Activated CD8-positive, alpha-beta memory T cell treated with anti-CD3 and anti-CD28 coated beads, Interleukin-2, amount 50 U/mL, for 1 hour (primary cell): ENCODE measurements at regions not wholly inside any gene's neighbourhood (a gene's known extent, or its start where the extent isn't known, plus 50 kb on each side); places are given as distances from the start of the nearest gene placed in this dataset.

Experiments
- DNase-seq: peaks from one replicate; pipeline ENCODE4 v3.0.0-alpha.2; 2020; ENCODE audit errors: extremely low read depth

DNA sequence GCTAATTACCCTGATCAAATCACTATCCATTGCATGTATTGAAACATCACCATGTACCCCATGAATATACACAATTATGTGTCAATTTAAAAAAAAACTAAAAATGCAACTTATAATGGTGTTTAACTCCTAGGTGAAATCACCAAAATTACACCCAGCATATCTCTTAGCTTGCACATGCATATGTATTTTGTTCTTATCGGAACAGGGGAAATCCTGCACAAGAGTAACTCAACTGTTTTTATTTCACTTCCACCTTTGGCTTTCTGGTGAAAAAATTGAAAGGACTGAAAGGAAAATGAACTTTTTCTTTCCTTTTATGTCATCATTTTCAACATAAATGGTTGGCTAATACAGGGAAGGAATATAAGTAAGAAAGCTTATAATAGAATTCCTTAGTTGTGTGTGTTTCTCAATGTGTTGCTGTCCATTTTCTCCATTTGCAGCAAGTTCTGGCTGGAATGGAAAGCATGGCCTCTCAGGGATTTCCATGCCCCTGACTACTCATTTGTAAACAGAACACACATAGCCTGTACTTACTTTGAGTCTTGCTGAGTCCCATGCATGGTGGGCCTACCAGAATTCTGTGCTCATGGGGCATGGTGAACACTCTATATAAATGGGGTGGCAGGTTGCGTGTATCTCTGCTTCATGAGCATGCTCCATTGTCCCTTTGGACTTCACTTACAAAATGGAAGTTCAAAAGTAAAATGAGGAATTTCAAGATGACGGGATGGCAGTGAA, 462.0 kb downstream of the HS3ST3B1 start:
- DNase-seq, result no peak

DNA sequence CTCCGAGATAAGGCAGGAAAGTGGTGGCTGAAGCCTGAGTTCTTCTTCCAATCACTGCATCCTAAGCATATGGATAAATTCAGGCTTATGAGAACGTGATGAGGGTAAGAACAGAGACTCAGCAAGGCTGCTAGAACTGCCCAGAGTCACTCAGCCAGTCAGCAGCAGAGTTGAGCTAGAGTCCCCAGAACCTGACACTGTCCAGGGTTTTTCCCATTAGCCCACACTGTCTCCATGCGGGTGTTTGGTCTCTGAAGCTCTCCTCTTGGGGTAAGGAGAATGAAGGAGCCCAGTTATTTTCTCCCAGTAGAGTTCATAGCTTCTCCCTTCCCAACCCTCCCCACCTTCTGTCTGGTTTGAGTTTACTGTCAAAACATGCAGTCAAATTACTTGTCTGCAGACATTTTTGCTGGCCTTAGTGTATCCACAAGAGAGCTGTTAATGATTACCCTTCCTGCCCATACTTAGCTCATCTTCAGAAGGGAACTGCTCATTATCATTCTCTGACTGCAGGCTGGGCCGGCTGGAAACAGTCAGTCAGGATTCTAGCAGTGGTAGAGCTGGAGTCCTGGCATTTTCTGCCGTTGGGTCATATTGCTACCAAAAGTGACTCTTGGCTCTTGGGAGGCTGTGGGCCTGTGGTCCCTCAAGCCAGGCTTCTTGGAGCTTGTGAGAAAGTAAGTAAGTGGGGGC, 460.0 kb downstream of the HS3ST3B1 start:
- DNase-seq, result no peak

DNA sequence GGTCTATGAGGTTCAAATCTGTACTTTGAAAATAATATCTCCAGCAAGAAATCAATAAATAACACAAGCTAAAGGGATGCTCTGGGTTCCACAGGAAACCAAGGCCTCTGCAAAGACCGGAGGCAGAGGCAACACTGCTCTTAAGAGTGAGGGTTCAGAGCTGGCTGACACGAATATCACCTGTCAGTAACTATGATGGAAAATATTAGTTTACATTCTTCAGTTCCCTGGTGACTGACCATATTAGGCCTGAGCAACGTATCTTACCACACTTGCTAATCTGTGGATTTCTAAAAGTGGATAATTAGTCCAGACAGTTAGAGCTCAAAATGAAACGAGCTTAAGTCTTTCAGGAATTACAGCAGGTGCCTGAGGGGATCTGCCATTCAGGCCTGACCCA, 459.3 kb downstream of the HS3ST3B1 start:
- DNase-seq, result no peak

DNA sequence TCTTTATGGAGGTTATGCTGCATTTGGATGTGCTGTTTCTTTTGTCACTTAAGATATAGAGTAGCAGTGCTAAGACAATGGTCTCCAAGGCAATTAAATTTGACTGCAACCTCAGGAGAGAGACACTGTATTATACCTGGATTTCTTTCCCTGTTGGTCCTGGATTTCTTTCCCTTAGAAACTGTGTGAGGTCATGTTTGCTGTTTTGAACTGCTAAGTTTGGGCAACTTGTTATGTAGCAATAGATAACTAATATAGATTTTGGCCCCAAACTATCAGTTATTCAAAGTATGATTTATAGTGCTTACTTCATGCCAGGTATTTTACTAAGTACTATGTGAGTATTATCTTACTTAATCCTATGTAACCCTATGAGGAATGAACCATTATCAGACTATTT, 458.4 kb downstream of the HS3ST3B1 start:
- DNase-seq, result no peak

DNA sequence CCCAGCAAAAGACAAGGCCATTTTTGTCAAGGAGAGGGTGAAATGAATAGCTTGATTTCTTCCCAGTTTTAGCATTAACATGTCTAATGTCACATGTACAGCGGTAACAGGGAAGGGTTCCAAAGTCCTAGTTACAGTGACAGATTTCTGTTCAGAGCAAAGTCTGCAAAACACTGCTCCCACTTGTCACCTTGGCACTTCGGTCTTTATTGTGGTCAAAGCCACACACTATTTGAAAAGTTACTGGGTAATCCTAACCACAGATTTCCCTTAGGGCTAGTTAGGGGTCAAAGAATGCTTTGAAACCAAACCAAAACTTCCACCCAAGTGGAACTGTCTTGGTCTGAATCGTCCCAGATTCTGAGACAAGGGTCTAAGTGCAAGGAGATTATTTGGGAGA, 455.6 kb downstream of the HS3ST3B1 start:
- DNase-seq, result no peak

- no peak for DNase-seq
Observed at GRCh38 chr17:14755002-14755401, 454.1 kb downstream of the HS3ST3B1 start.

DNA sequence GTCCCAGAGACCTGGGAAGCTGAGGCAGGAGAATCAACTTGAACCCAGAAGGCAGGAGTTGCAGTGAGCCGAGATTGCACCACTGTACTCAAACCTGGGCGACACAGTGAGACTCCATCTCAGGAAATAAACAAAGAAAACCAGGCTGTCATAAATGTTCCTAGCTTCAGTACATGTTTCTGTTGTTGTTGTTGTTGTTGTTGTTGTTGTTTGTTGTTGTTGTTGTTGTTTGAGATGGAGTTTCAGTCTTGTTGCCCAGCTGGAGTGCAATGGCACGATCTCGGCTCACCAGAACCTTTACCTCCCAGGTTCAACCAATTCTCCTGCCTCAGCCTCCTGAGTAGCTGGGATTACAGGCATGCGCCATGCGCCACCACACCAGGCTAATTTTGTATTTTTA, 452.5 kb downstream of the HS3ST3B1 start:
- DNase-seq, result no peak

DNA sequence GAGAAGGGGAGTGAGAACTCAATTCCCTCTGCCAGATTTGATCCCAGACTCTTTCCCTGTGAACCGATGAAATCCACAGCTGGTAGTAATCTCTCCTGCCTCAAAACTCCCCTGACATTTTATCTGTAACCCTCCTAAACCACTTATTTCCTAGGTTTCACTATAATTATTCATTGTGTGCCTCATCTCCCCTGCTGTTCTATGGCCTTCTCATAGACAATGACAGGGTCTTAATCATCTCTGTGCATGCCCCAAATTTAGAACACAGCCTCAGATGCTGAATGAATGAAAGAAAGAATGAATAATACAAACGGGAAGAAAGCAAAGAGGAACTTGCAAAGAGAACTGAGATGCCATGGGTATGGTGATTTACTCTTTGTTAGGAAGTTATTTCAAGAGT, 451.1 kb downstream of the HS3ST3B1 start:
- DNase-seq, result no peak

DNA sequence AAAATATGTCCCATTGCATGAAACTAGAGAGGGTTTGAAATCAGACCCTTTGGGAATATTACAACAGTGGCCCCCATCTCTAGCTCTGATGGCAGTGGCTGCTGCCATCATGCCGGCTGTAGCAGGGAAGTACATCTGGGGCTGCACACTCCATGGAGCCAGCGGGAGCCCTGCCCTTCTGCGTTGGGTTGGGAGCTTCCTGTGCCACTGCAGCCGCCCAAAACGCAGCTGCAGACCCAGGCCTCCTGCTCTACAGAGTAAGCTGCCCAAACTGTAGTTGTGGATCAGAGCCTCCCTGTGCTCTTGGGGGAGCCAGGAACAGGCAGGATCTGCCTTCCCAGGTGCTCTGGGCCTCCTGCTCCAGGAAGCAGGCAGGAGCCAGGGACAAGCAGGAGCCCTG, 450.0 kb downstream of the HS3ST3B1 start:
- no peak for DNase-seq

- DNase-seq, result no peak
Observed at GRCh38 chr17:14749269-14749668, 448.4 kb downstream of the HS3ST3B1 start.

GRCh38 chr17:14748036-14748710, 447.3 kb downstream of the HS3ST3B1 start:
- DNase-seq, result no peak

GRCh38 chr17:14747603-14747950, 446.7 kb downstream of the HS3ST3B1 start:
- DNase-seq, result no peak

DNA sequence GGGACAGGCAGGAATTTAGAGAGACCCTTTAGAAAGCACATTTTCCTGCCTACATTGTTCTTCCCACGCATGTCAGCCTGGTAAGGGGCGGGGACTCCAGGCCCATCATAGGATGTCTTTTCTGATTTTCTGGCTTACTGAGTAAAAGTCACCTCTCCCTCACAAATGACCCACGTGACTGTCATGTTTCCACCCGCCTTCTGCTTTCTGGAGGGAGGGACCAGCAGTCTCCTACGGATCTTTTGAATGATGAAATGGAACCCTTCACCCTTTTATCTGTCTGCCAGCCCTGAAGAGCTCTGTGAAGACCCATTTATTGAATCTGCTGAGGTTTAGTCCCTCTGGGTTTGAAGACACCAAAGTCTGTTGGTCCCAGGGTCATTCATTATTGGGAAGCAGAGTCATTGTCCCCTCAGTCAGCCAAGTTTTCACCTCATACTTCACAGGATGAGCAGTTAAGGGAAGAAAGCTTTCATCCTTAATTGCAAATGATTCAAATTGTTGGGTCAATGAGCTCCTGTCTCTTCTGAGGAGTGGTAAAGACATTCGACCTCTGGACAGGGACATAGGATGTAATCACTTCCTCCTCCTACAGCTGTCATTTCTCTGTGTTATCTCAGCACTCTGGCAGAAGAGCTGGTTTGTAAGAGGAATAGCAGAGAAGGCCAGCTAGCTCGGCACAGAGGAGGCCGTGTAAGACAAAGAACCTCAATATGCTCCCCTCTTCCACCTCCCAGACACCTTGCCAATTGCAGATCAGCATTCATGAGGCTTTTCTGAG, 446.1 kb downstream of the HS3ST3B1 start:
- DNase-seq, result no peak

GRCh38 chr17:14745541-14745940, 444.7 kb downstream of the HS3ST3B1 start:
- no peak for DNase-seq

- no peak for DNase-seq
Observed at GRCh38 chr17:14744761-14745473, 444.0 kb downstream of the HS3ST3B1 start.

- DNase-seq, result no peak
Observed at GRCh38 chr17:14741491-14741890, 440.6 kb downstream of the HS3ST3B1 start.

GRCh38 chr17:14739656-14740431, 439.0 kb downstream of the HS3ST3B1 start:
- DNase-seq, result no peak

DNA sequence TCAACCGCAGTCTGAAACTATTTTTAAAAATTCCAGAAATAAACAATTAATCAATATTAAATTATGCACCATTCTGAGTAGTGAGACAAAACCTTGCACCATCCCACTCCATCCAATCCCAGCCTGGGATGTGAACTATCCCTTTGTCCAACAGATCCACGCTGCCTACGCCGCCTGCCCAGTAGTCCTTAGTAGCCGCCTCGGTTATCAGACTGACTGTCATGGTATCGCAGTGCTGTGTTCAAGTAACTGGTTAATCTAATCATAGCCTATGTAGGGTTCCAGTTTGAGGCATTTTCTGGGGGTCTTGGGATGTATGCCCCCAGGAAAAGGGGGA, 437.7 kb downstream of the HS3ST3B1 start:
- no peak for DNase-seq

DNA sequence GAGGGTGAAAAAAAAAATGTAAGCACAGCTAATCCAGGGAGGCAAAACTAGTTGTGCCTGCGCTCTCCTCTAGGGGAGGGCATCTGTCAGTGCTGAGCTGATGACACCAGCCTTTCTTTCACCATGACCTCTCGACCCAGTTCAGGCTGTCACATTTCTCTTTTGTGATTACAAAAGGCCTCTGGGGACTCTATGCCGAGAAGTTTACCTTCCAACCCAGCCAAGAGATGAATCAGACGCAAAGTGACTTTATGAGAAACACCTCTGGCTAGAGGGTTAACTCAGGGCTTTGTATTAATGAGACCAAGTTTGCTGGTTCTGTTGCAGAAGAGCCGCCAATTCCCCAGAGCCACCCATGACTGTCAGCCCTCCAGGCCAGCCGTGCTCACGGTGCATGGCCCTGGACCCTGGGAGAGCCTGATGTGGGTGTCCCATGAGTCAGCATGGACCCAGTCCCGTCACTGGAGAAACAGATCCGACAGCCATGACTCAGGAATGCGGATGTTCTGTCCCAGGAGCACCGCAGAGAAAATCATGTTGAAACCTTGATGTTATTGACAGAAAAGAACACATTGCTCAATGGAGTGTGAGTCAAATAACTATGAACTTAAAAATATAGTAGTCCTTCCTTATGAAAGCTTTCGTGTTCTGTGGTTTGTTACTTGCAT, 437.2 kb downstream of the HS3ST3B1 start:
- no peak for DNase-seq

DNA sequence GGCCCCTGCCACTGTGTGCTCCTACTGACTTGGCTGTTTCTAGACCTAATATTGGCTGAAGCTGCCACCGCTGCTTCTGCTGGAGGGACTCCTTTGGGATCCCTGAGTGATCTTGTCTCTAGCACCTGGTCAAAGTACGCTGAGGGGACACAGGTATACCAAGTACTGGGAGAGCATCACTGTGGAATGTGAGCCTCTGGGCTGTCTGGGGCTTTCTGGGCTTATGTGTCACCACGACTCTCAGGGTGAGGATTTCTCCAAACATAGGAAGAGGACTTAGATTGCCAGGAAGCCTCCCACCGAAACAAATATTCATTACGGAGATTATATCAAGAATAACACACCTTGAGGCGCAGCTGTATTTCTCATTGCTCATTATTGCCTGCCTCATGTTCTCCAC, 435.8 kb downstream of the HS3ST3B1 start:
- DNase-seq, result no peak
